ENCODE measurements at regions not wholly inside any gene's neighbourhood (a gene's known extent, or its start where the extent isn't known, plus 50 kb on each side); places are given as distances from the start of the nearest gene placed in this dataset.

- no peak for DNase-seq
- intact Hi-C loops (cut with DNase I; ENCODE audit: low total_unique reads) (no loop called here), in situ Hi-C loops (cut with MboI; ENCODE audit: low pct_ligation_motif_present in 1 of 4, low pct_unique_long_range_greater_than_20kb in 1 of 4, low sequenced_read_pairs in 3 of 4) (no loop called here)
- TF ChIP-seq POLR2AphosphoS5 (IDR thresholded peaks at IDR 0.05) (no peak), CTCF (IDR thresholded peaks at IDR 0.05) (no peak), EP300 (IDR thresholded peaks at IDR 0.05; ENCODE audit: low read depth) (no peak), POLR2A (IDR thresholded peaks at IDR 0.05) (no peak)
- Histone ChIP-seq H3K4me1 (no peaks in the 10 kb centered on the region), H3K9me3 (no peaks in the 10 kb centered on the region), H3K27ac (no peak overlapping the region), H3K36me3 (no peaks in the 10 kb centered on the region), H3K27me3 (no peaks in the 10 kb centered on the region), H3K4me3 (no peak overlapping the region)
- 59 to 69% methylated on average over 3 of the region's 3 CpGs for WGBS, 2 donors (ENCODE audit: low coverage in 1 of 2)
These were observed 71.1 kb downstream of the TRAM1L1 start for GRCh38 chr4:117014236-117014635.

- H3K36me3 ChIP-seq = no peaks in the 10 kb centered on the region
- H3K4me3 ChIP-seq = no peak overlapping the region
- H3K27ac ChIP-seq = no peak overlapping the region
- H3K27me3 ChIP-seq = no peaks in the 10 kb centered on the region
- in situ Hi-C loops (cut with MboI; ENCODE audit: low pct_ligation_motif_present in 1 of 4, low pct_unique_long_range_greater_than_20kb in 1 of 4, low sequenced_read_pairs in 3 of 4) (no loop called here), intact Hi-C loops (cut with DNase I; ENCODE audit: low total_unique reads) (no loop called here)
- H3K9me3 ChIP-seq = no peaks in the 10 kb centered on the region
- WGBS, 2 donors (ENCODE audit: low coverage in 1 of 2) = 93 to 95% methylated on average over 1 of the region's 1 CpG
- TF ChIP-seq CTCF (IDR thresholded peaks at IDR 0.05) (no peak), POLR2AphosphoS5 (IDR thresholded peaks at IDR 0.05) (no peak), POLR2A (IDR thresholded peaks at IDR 0.05) (no peak), EP300 (IDR thresholded peaks at IDR 0.05; ENCODE audit: low read depth) (no peak)
- no peak for DNase-seq
- no peaks in the 10 kb centered on the region for H3K4me1 ChIP-seq
These were observed 74.7 kb downstream of the TRAM1L1 start for GRCh38 chr4:117010671-117011070.

GRCh38 chr4:117001077-117001476 is 84.3 kb downstream of the TRAM1L1 start:
- 80 to 91% methylated on average over 7 to 8 of the region's 8 CpGs for WGBS, 2 donors (ENCODE audit: low coverage in 1 of 2)
- no peaks in the 10 kb centered on the region for H3K27me3 ChIP-seq
- H3K36me3 ChIP-seq = no peaks in the 10 kb centered on the region

GRCh38 chr4:116982656-116983055 is 102.7 kb downstream of the TRAM1L1 start:
- Histone ChIP-seq H3K27ac (no peak overlapping the region), H3K9me3 (no peaks in the 10 kb centered on the region), H3K36me3 (no peaks in the 10 kb centered on the region), H3K4me1 (no peaks in the 10 kb centered on the region), H3K4me3 (no peak overlapping the region), H3K27me3 (no peaks in the 10 kb centered on the region)
- DNase-seq = no peak
- WGBS, 2 donors (ENCODE audit: low coverage in 1 of 2) = 65 to 72% methylated on average over 5 of the region's 5 CpGs
- intact Hi-C loops (cut with DNase I; ENCODE audit: low total_unique reads) = no loop called here
- no peak for TF ChIP-seq POLR2A (IDR thresholded peaks at IDR 0.05)
- no peak for TF ChIP-seq POLR2AphosphoS5 (IDR thresholded peaks at IDR 0.05)
- no peak for TF ChIP-seq CTCF (IDR thresholded peaks at IDR 0.05)
- TF ChIP-seq EP300 (IDR thresholded peaks at IDR 0.05; ENCODE audit: low read depth) = no peak
- in situ Hi-C loops (cut with MboI; ENCODE audit: low pct_ligation_motif_present in 1 of 4, low pct_unique_long_range_greater_than_20kb in 1 of 4, low sequenced_read_pairs in 3 of 4) = no loop called here

More at GRCh38 chr4:117001077-117001476, 84.3 kb downstream of the TRAM1L1 start:
- Histone ChIP-seq H3K4me3 (no peak overlapping the region), H3K27ac (no peak overlapping the region), H3K9me3 (no peaks in the 10 kb centered on the region), H3K4me1 (no peaks in the 10 kb centered on the region)
- in situ Hi-C loops (cut with MboI; ENCODE audit: low pct_ligation_motif_present in 1 of 4, low pct_unique_long_range_greater_than_20kb in 1 of 4, low sequenced_read_pairs in 3 of 4) = no loop called here
- intact Hi-C loops (cut with DNase I; ENCODE audit: low total_unique reads) = no loop called here
- TF ChIP-seq EP300 (IDR thresholded peaks at IDR 0.05; ENCODE audit: low read depth) = no peak
- TF ChIP-seq POLR2A (IDR thresholded peaks at IDR 0.05) = no peak
- no peak for TF ChIP-seq CTCF (IDR thresholded peaks at IDR 0.05)
- no peak for TF ChIP-seq POLR2AphosphoS5 (IDR thresholded peaks at IDR 0.05)
- no peak for DNase-seq

All from transverse colon (tissue), 4 donors.